H1 (cell line): ENCODE measurements at regions not wholly inside any gene's neighbourhood (a gene's known extent, or its start where the extent isn't known, plus 50 kb on each side); places are given as distances from the start of the nearest gene placed in this dataset.

Experiments
- CEBPB ChIP-seq: IDR thresholded peaks from 2 replicates; pipeline ENCODE4 v1.6.1; 2012; ENCODE audit warnings: low read depth, low read length
- MAFK ChIP-seq: IDR thresholded peaks from 2 replicates; pipeline ENCODE4 v1.6.1; 2012; ENCODE audit warnings: low read depth, mild to moderate bottlenecking, improper control_type of control experiment, low read length
- RAD21 ChIP-seq, 2 experiments: IDR thresholded peaks in 1 of 2; conservative IDR thresholded peaks in 1 of 2; 2 replicates each; pipeline ENCODE4 v1.6.1; 2011; ENCODE audit warnings: low read depth in 2 of 2, low read length in 2 of 2, improper control_type of control experiment in 1 of 2, inconsistent platforms in 1 of 2, mild to moderate bottlenecking in 1 of 2, moderate library complexity in 1 of 2
- SP1 ChIP-seq: IDR thresholded peaks from 2 replicates; pipeline ENCODE4 v1.6.1; 2011; ENCODE audit warnings: low read depth, low read length
- SUZ12 ChIP-seq: fragments of 200-600 bp; sonication (generic); IDR thresholded peaks from 2 replicates; pipeline ENCODE4 v1.6.1; 2012; ENCODE audit warnings: mild to moderate bottlenecking, inconsistent platforms, low read length, moderate library complexity, mixed read lengths
- TAF1 ChIP-seq: IDR thresholded peaks from 2 replicates; pipeline ENCODE4 v1.6.1; 2011; ENCODE audit warnings: mild to moderate bottlenecking, low read depth, low read length
- TF ChIP-seq, protein P1 (sequence below): fragments of 300-600 bp; sonication (generic); IDR thresholded peaks from 2 replicates; pipeline ENCODE4 v1.7.1; 2012; ENCODE audit warnings: low read length, moderate library complexity, mild to moderate bottlenecking, inconsistent platforms; ENCODE audit not compliant: insufficient replicate concordance

DNA sequence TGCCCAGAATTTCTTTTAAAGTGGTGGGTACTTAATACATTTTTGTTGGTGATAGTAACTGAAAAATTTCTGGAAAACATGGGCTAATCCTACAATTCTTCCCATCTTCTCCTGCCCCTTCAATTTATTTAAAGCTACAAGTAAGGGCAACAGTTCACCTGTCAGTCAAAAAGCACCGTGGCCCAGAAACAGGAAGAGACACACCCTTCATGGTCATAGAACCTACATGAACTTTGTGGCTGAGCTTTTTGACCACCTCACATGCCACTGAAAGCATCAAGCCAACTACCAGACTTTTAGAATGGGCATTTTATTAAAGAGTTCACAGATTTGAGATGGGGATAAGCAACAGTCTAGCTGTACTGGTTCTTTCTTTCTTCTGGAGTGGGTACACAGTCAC, 201.1 kb upstream of the CNR1 start (continued):
- TF ChIP-seq, protein P1, sequence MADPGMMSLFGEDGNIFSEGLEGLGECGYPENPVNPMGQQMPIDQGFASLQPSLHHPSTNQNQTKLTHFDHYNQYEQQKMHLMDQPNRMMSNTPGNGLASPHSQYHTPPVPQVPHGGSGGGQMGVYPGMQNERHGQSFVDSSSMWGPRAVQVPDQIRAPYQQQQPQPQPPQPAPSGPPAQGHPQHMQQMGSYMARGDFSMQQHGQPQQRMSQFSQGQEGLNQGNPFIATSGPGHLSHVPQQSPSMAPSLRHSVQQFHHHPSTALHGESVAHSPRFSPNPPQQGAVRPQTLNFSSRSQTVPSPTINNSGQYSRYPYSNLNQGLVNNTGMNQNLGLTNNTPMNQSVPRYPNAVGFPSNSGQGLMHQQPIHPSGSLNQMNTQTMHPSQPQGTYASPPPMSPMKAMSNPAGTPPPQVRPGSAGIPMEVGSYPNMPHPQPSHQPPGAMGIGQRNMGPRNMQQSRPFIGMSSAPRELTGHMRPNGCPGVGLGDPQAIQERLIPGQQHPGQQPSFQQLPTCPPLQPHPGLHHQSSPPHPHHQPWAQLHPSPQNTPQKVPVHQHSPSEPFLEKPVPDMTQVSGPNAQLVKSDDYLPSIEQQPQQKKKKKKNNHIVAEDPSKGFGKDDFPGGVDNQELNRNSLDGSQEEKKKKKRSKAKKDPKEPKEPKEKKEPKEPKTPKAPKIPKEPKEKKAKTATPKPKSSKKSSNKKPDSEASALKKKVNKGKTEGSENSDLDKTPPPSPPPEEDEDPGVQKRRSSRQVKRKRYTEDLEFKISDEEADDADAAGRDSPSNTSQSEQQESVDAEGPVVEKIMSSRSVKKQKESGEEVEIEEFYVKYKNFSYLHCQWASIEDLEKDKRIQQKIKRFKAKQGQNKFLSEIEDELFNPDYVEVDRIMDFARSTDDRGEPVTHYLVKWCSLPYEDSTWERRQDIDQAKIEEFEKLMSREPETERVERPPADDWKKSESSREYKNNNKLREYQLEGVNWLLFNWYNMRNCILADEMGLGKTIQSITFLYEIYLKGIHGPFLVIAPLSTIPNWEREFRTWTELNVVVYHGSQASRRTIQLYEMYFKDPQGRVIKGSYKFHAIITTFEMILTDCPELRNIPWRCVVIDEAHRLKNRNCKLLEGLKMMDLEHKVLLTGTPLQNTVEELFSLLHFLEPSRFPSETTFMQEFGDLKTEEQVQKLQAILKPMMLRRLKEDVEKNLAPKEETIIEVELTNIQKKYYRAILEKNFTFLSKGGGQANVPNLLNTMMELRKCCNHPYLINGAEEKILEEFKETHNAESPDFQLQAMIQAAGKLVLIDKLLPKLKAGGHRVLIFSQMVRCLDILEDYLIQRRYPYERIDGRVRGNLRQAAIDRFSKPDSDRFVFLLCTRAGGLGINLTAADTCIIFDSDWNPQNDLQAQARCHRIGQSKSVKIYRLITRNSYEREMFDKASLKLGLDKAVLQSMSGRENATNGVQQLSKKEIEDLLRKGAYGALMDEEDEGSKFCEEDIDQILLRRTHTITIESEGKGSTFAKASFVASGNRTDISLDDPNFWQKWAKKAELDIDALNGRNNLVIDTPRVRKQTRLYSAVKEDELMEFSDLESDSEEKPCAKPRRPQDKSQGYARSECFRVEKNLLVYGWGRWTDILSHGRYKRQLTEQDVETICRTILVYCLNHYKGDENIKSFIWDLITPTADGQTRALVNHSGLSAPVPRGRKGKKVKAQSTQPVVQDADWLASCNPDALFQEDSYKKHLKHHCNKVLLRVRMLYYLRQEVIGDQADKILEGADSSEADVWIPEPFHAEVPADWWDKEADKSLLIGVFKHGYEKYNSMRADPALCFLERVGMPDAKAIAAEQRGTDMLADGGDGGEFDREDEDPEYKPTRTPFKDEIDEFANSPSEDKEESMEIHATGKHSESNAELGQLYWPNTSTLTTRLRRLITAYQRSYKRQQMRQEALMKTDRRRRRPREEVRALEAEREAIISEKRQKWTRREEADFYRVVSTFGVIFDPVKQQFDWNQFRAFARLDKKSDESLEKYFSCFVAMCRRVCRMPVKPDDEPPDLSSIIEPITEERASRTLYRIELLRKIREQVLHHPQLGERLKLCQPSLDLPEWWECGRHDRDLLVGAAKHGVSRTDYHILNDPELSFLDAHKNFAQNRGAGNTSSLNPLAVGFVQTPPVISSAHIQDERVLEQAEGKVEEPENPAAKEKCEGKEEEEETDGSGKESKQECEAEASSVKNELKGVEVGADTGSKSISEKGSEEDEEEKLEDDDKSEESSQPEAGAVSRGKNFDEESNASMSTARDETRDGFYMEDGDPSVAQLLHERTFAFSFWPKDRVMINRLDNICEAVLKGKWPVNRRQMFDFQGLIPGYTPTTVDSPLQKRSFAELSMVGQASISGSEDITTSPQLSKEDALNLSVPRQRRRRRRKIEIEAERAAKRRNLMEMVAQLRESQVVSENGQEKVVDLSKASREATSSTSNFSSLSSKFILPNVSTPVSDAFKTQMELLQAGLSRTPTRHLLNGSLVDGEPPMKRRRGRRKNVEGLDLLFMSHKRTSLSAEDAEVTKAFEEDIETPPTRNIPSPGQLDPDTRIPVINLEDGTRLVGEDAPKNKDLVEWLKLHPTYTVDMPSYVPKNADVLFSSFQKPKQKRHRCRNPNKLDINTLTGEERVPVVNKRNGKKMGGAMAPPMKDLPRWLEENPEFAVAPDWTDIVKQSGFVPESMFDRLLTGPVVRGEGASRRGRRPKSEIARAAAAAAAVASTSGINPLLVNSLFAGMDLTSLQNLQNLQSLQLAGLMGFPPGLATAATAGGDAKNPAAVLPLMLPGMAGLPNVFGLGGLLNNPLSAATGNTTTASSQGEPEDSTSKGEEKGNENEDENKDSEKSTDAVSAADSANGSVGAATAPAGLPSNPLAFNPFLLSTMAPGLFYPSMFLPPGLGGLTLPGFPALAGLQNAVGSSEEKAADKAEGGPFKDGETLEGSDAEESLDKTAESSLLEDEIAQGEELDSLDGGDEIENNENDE, result no peak
- TF ChIP-seq MAFK, result no peak
- TF ChIP-seq RAD21 (IDR thresholded peaks at IDR 0.05 in 1 of 2, conservative IDR thresholded peaks at IDR 0.05 in 1 of 2; ENCODE audit: low read depth in 2 of 2, low read length in 2 of 2), result no peak
- no peak for TF ChIP-seq SP1
- TF ChIP-seq TAF1, result no peak
- no peak for TF ChIP-seq SUZ12
- no peak for TF ChIP-seq CEBPB
